ENCODE measurements at regions not wholly inside any gene's neighbourhood (a gene's known extent, or its start where the extent isn't known, plus 50 kb on each side); places are given as distances from the start of the nearest gene placed in this dataset.

GRCh38 chr7:156442516-156442915, 198.1 kb upstream of the RNF32 start:
- no peaks in the 10 kb centered on the region for H4K20me1 ChIP-seq (ENCODE audit: insufficient read depth)

GRCh38 chr7:156440456-156440855, 200.1 kb upstream of the RNF32 start:
- H3F3A ChIP-seq (ENCODE audit: insufficient read depth, low read length, poor library complexity, severe bottlenecking): no peaks in the 10 kb centered on the region
- H3K9me2 ChIP-seq (ENCODE audit: insufficient read depth, low read length): no peaks in the 10 kb centered on the region
- H3K9ac ChIP-seq (ENCODE audit: low read length): no peak overlapping the region
- no peaks in the 10 kb centered on the region for H3K79me2 ChIP-seq (replicated peaks; ENCODE audit: insufficient read depth, low read length)
- TF ChIP-seq TAF1 (IDR thresholded peaks at IDR 0.05; ENCODE audit: low read depth) (no peak), MXI1 (conservative IDR thresholded peaks at IDR 0.05; ENCODE audit: poor library complexity, severe bottlenecking) (no peak), SMC3 (conservative IDR thresholded peaks at IDR 0.05; ENCODE audit: poor library complexity) (no peak), CTCF (IDR thresholded peaks at IDR 0.05; ENCODE audit: poor library complexity, severe bottlenecking) (no peak), RAD21 (conservative IDR thresholded peaks at IDR 0.05) (no peak), POLR2AphosphoS5 (IDR thresholded peaks at IDR 0.05) (no peak), EZH2 (IDR thresholded peaks at IDR 0.05; ENCODE audit: borderline replicate concordance, insufficient read depth, low read length, poor library complexity, severe bottlenecking) (no peak), EP300 (conservative IDR thresholded peaks at IDR 0.05; ENCODE audit: poor library complexity, severe bottlenecking) (no peak), REST (IDR thresholded peaks at IDR 0.05; ENCODE audit: borderline replicate concordance) (no peak)
- no peaks in the 10 kb centered on the region for H4K20me1 ChIP-seq (ENCODE audit: insufficient read depth)
- no peak overlapping the region for H2AFZ ChIP-seq (ENCODE audit: low read depth, low read length)
- no peak overlapping the region for H3K4me3 ChIP-seq (ENCODE audit: low read length)
- no peak overlapping the region for H3K4me2 ChIP-seq (ENCODE audit: low read length)
- H3K36me3 ChIP-seq (ENCODE audit: insufficient read depth, low read length): no peaks in the 10 kb centered on the region
- no peaks in the 10 kb centered on the region for H3K27me3 ChIP-seq (ENCODE audit: insufficient read depth, low read depth, low read length)
- H3K27ac ChIP-seq (ENCODE audit: low read length): no peak overlapping the region
- H3K9me3 ChIP-seq (ENCODE audit: low read length): no peaks in the 10 kb centered on the region

More at GRCh38 chr7:156442516-156442915, 198.1 kb upstream of the RNF32 start:
- H3K27me3 ChIP-seq (ENCODE audit: insufficient read depth, low read depth, low read length): no peaks in the 10 kb centered on the region
- no peaks in the 10 kb centered on the region for H3F3A ChIP-seq (ENCODE audit: insufficient read depth, low read length, poor library complexity, severe bottlenecking)
- no peaks in the 10 kb centered on the region for H3K9me2 ChIP-seq (ENCODE audit: insufficient read depth, low read length)
- TF ChIP-seq EP300 (conservative IDR thresholded peaks at IDR 0.05; ENCODE audit: poor library complexity, severe bottlenecking): no peak
- no peak for TF ChIP-seq MXI1 (conservative IDR thresholded peaks at IDR 0.05; ENCODE audit: poor library complexity, severe bottlenecking)
- no peak for TF ChIP-seq REST (IDR thresholded peaks at IDR 0.05; ENCODE audit: borderline replicate concordance)
- no peak for TF ChIP-seq EZH2 (IDR thresholded peaks at IDR 0.05; ENCODE audit: borderline replicate concordance, insufficient read depth, low read length, poor library complexity, severe bottlenecking)
- TF ChIP-seq RAD21 (conservative IDR thresholded peaks at IDR 0.05): no peak
- no peak for TF ChIP-seq SMC3 (conservative IDR thresholded peaks at IDR 0.05; ENCODE audit: poor library complexity)
- no peak overlapping the region for H3K4me2 ChIP-seq (ENCODE audit: low read length)
- no peaks in the 10 kb centered on the region for H3K36me3 ChIP-seq (ENCODE audit: insufficient read depth, low read length)
- no peaks in the 10 kb centered on the region for H3K9me3 ChIP-seq (ENCODE audit: low read length)
- H3K9ac ChIP-seq (ENCODE audit: low read length): no peak overlapping the region
- H3K27ac ChIP-seq (ENCODE audit: low read length): no peak overlapping the region
- H3K4me3 ChIP-seq (ENCODE audit: low read length): no peak overlapping the region
- no peak overlapping the region for H2AFZ ChIP-seq (ENCODE audit: low read depth, low read length)
- no peaks in the 10 kb centered on the region for H3K79me2 ChIP-seq (replicated peaks; ENCODE audit: insufficient read depth, low read length)

Data from neural cell (in vitro differentiated cells).